CD4-positive, alpha-beta memory T cell (primary cell): ENCODE measurements at regions not wholly inside any gene's neighbourhood (a gene's known extent, or its start where the extent isn't known, plus 50 kb on each side); places are given as distances from the start of the nearest gene placed in this dataset.
"Not testable (repeated sequence)": the region's sequence is repeated elsewhere in the genome, so short reads cannot be mapped to it uniquely, and the experiment has no call there.

ENCODE experiments used
- CTCF ChIA-PET: fragments of 350-600 bp; sonication (Branson Sonifier 250); formaldehyde crosslinking; loops from one replicate; lab custom pipeline; 2021; ENCODE audit warnings: inconsistent platforms; ENCODE audit not compliant: partially characterized antibody; lab: Charles Lee
- POLR2A ChIA-PET: fragments of 350-600 bp; sonication (Branson Sonifier 250); formaldehyde crosslinking; loops from one replicate; lab custom pipeline; 2021; ENCODE audit not compliant: partially characterized antibody; lab: Charles Lee
- DNase-seq, 5 donors: peaks; one replicate each; pipeline versions ENCODE4 v3.0.0 to v3.0.0-alpha.2; 2020 to 2022; ENCODE audit warnings: mixed read lengths in 1 of 5
- H3K27ac ChIP-seq: one replicate; pipeline ENCODE4 v1.7.0; 2013; ENCODE audit warnings: low read depth, low read length
- H3K27me3 ChIP-seq: 2 replicates; pipeline ENCODE4 v1.7.0; 2013; ENCODE audit warnings: mild to moderate bottlenecking, low read length, moderate library complexity; ENCODE audit not compliant: insufficient read depth
- H3K36me3 ChIP-seq: 2 replicates; pipeline ENCODE4 v1.7.0; 2013; ENCODE audit warnings: mild to moderate bottlenecking, low read length, moderate library complexity; ENCODE audit not compliant: insufficient read depth
- H3K4me1 ChIP-seq: 2 replicates; pipeline ENCODE4 v1.7.0; 2013; ENCODE audit warnings: mild to moderate bottlenecking, low read length, moderate library complexity; ENCODE audit not compliant: insufficient read depth
- H3K4me3 ChIP-seq, 2 donors: one replicate each; pipeline ENCODE4 v1.7.0; 2013; ENCODE audit warnings: low read length in 2 of 2, mild to moderate bottlenecking in 1 of 2
- H3K9me3 ChIP-seq, 2 donors: one replicate each; pipeline ENCODE4 v1.7.0; 2013; ENCODE audit warnings: low read length in 2 of 2, control low read depth in 1 of 2; ENCODE audit not compliant: control insufficient read depth in 1 of 2
- H3K27ac Mint-ChIP-seq, 7 donors: one replicate each; pipeline ENCODE4 v1.8.0; 2020 to 2021; ENCODE audit warnings: mixed read lengths in 7 of 7, mild to moderate bottlenecking in 6 of 7, inconsistent platforms in 3 of 7, moderate library complexity in 3 of 7
- H3K27me3 Mint-ChIP-seq, 2 donors: one replicate each; pipeline ENCODE4 v1.8.0; 2020 to 2021; ENCODE audit warnings: mixed read lengths in 2 of 2
- H3K36me3 Mint-ChIP-seq, 2 donors: one replicate each; pipeline ENCODE4 v1.8.0; 2020 to 2021; ENCODE audit warnings: mixed read lengths in 2 of 2, inconsistent platforms in 1 of 2, mild to moderate bottlenecking in 1 of 2
- H3K4me1 Mint-ChIP-seq, 4 donors: one replicate each; pipeline ENCODE4 v1.8.0; 2020 to 2021; ENCODE audit warnings: mixed read lengths in 4 of 4, mild to moderate bottlenecking in 1 of 4
- H3K4me3 Mint-ChIP-seq, 8 donors: one replicate each; pipeline ENCODE4 v1.8.0; 2020 to 2021; ENCODE audit warnings: mixed read lengths in 8 of 8, mild to moderate bottlenecking in 7 of 8, moderate library complexity in 6 of 8, inconsistent platforms in 3 of 8
- H3K9me3 Mint-ChIP-seq, 8 donors: one replicate each; pipeline ENCODE4 v1.8.0; 2020 to 2021; ENCODE audit warnings: mixed read lengths in 8 of 8, mild to moderate bottlenecking in 5 of 8, inconsistent platforms in 3 of 8, moderate library complexity in 1 of 8
- intact Hi-C: fragments of 100-400 bp; cut with micrococcal nuclease; formaldehyde crosslinking; loops from one replicate; pipeline ENCODE4 v1.15.1; 2023

- no peaks in the 10 kb centered on the region for H3K9me3 ChIP-seq
- DNase-seq, result no peak
- no peaks in the 10 kb centered on the region for H3K9me3 Mint-ChIP-seq
- CTCF ChIA-PET, result no interaction called here
- no peaks in the 10 kb centered on the region for H3K4me1 Mint-ChIP-seq
- no peaks in the 10 kb centered on the region for H3K4me1 ChIP-seq
- H3K4me3 Mint-ChIP-seq, result no peak overlapping the region
- H3K27me3 ChIP-seq, result no peaks in the 10 kb centered on the region
- H3K27me3 Mint-ChIP-seq, result peaks cover 1% of the 10 kb centered on the region in 2 donors
- intact Hi-C loops, result no loop called here
- no peaks in the 10 kb centered on the region for H3K36me3 ChIP-seq
- no peak overlapping the region for H3K4me3 ChIP-seq
- H3K27ac ChIP-seq, result no peak overlapping the region
- POLR2A ChIA-PET, result no interaction called here
- no peak overlapping the region for H3K27ac Mint-ChIP-seq
- no peaks in the 10 kb centered on the region for H3K36me3 Mint-ChIP-seq
These were observed 103.1 kb downstream of the RAP2A start for GRCh38 chr13:97537110-97537509.

- Mint-ChIP-seq H3K4me3 (no peak overlapping the region), H3K27me3 (peaks cover 1% of the 10 kb centered on the region in 2 donors), H3K9me3 (no peaks in the 10 kb centered on the region), H3K36me3 (no peaks in the 10 kb centered on the region), H3K27ac (no peak overlapping the region), H3K4me1 (no peaks in the 10 kb centered on the region)
- H3K27me3 ChIP-seq, result no peaks in the 10 kb centered on the region
- H3K4me1 ChIP-seq, result no peaks in the 10 kb centered on the region
- ChIA-PET POLR2A (no interaction called here), CTCF (no interaction called here)
- H3K27ac ChIP-seq, result no peak overlapping the region
- DNase-seq, result no peak
- H3K4me3 ChIP-seq, result no peak overlapping the region
- intact Hi-C loops, result no loop called here
- H3K9me3 ChIP-seq, result no peaks in the 10 kb centered on the region
- no peaks in the 10 kb centered on the region for H3K36me3 ChIP-seq
These were observed 104.2 kb downstream of the RAP2A start for GRCh38 chr13:97538203-97538602.

- Histone ChIP-seq H3K27ac (no peak overlapping the region), H3K4me3 (no peak overlapping the region), H3K4me1 (no peaks in the 10 kb centered on the region), H3K9me3 (no peaks in the 10 kb centered on the region), H3K27me3 (no peaks in the 10 kb centered on the region), H3K36me3 (no peaks in the 10 kb centered on the region)
- H3K4me1 Mint-ChIP-seq, result no peaks in the 10 kb centered on the region
- H3K36me3 Mint-ChIP-seq, result no peaks in the 10 kb centered on the region
- ChIA-PET POLR2A (no interaction called here), CTCF (no interaction called here)
- peaks cover 1% of the 10 kb centered on the region in 2 donors for H3K27me3 Mint-ChIP-seq
- no peak overlapping the region for H3K27ac Mint-ChIP-seq
- no peak for DNase-seq
- no peak overlapping the region for H3K4me3 Mint-ChIP-seq
- intact Hi-C loops, result no loop called here
- H3K9me3 Mint-ChIP-seq, result no peaks in the 10 kb centered on the region
These were observed 106.0 kb downstream of the RAP2A start for GRCh38 chr13:97539651-97540610.

GRCh38 chr13:97540696-97541095 is 106.7 kb downstream of the RAP2A start:
- CTCF ChIA-PET, result no interaction called here
- Histone ChIP-seq H3K4me1 (no peaks in the 10 kb centered on the region), H3K27me3 (no peaks in the 10 kb centered on the region), H3K27ac (no peak overlapping the region), H3K36me3 (no peaks in the 10 kb centered on the region), H3K4me3 (no peak overlapping the region), H3K9me3 (no peaks in the 10 kb centered on the region)
- Mint-ChIP-seq H3K36me3 (no peaks in the 10 kb centered on the region), H3K27ac (no peak overlapping the region), H3K4me1 (no peaks in the 10 kb centered on the region), H3K4me3 (no peak overlapping the region), H3K9me3 (no peaks in the 10 kb centered on the region), H3K27me3 (peaks cover 1% of the 10 kb centered on the region in 2 donors)
- POLR2A ChIA-PET, result no interaction called here
- DNase-seq, result no peak
- intact Hi-C loops, result no loop called here

GRCh38 chr13:97542102-97542685 is 108.2 kb downstream of the RAP2A start:
- H3K9me3 ChIP-seq, result no peaks in the 10 kb centered on the region
- ChIA-PET CTCF (no interaction called here), POLR2A (no interaction called here)
- no peak for DNase-seq
- no peaks in the 10 kb centered on the region for H3K36me3 ChIP-seq
- H3K36me3 Mint-ChIP-seq, result no peaks in the 10 kb centered on the region
- H3K27ac ChIP-seq, result no peak overlapping the region
- H3K4me1 Mint-ChIP-seq, result peaks cover 0 to 2% (median 0%) of the 10 kb centered on the region in 4 donors
- no peaks in the 10 kb centered on the region for H3K4me1 ChIP-seq
- H3K4me3 Mint-ChIP-seq, result no peak overlapping the region
- peaks cover 0 to 3% (median 0%) of the 10 kb centered on the region in 8 donors for H3K9me3 Mint-ChIP-seq
- intact Hi-C loops, result no loop called here
- H3K4me3 ChIP-seq, result no peak overlapping the region
- no peak overlapping the region for H3K27ac Mint-ChIP-seq
- peaks cover 1 to 3% of the 10 kb centered on the region in 2 donors for H3K27me3 Mint-ChIP-seq
- no peaks in the 10 kb centered on the region for H3K27me3 ChIP-seq

- Mint-ChIP-seq H3K27me3 (peaks cover 1 to 3% of the 10 kb centered on the region in 2 donors), H3K4me3 (no peak overlapping the region), H3K27ac (no peak overlapping the region), H3K36me3 (no peaks in the 10 kb centered on the region), H3K9me3 (peaks cover 0 to 3% (median 0%) of the 10 kb centered on the region in 8 donors), H3K4me1 (peaks cover 0 to 2% (median 0%) of the 10 kb centered on the region in 4 donors)
- Histone ChIP-seq H3K27ac (no peak overlapping the region), H3K9me3 (no peaks in the 10 kb centered on the region), H3K36me3 (no peaks in the 10 kb centered on the region), H3K27me3 (no peaks in the 10 kb centered on the region), H3K4me1 (no peaks in the 10 kb centered on the region), H3K4me3 (no peak overlapping the region)
- intact Hi-C loops, result no loop called here
- ChIA-PET POLR2A (no interaction called here), CTCF (no interaction called here)
- no peak for DNase-seq
These were observed 110.2 kb downstream of the RAP2A start for GRCh38 chr13:97544031-97544765.

- DNase-seq, H3K27me3 ChIP-seq, H3K9me3 Mint-ChIP-seq, H3K4me3 Mint-ChIP-seq, H3K4me1 ChIP-seq, H3K27me3 Mint-ChIP-seq, H3K36me3 ChIP-seq, H3K9me3 ChIP-seq, CTCF ChIA-PET, H3K4me1 Mint-ChIP-seq, H3K27ac Mint-ChIP-seq, H3K27ac ChIP-seq, H3K36me3 Mint-ChIP-seq, intact Hi-C loops, POLR2A ChIA-PET, H3K4me3 ChIP-seq: not testable (repeated sequence)
These were observed 111.1 kb downstream of the RAP2A start for GRCh38 chr13:97544971-97545499.
